Body of pancreas (tissue), 4 donors: ENCODE measurements at regions not wholly inside any gene's neighbourhood (a gene's known extent, or its start where the extent isn't known, plus 50 kb on each side); places are given as distances from the start of the nearest gene placed in this dataset.

Experiments
- ATAC-seq: fragments of 150-250 bp; one replicate; pipeline ENCODE4 v1.9.1; 2016
- DNase-seq, 4 donors: peaks; one replicate each; pipeline ENCODE4 v3.0.0-alpha.2; 2019
- H3K27ac ChIP-seq, 4 donors: fragments of 200-600 bp; sonication (generic); 1 replicate in 3 of 4; 2 replicates in 1 of 4; pipeline versions ENCODE4 v1.5.1 to v1.6.1; 2016 to 2019; ENCODE audit warnings: mild to moderate bottlenecking in 1 of 4, mixed read lengths in 1 of 4, moderate library complexity in 1 of 4
- H3K27me3 ChIP-seq, 2 donors: fragments of 200-600 bp; sonication (generic); one replicate each; pipeline ENCODE4 v1.6.0; 2016; ENCODE audit warnings: mild to moderate bottlenecking in 1 of 2
- H3K36me3 ChIP-seq, 2 donors: fragments of 200-600 bp; sonication (generic); replicated peaks in 1 of 2; 2 replicates each; pipeline ENCODE4 v1.5.1; 2016; ENCODE audit warnings: low read depth in 2 of 2; ENCODE audit not compliant: insufficient read depth in 1 of 2
- H3K4me1 ChIP-seq: fragments of 200-600 bp; sonication (generic); one replicate; pipeline ENCODE4 v1.6.0; 2016
- H3K4me3 ChIP-seq, 2 donors: fragments of 200-600 bp; sonication (generic); 1 replicate in 1 of 2; 2 replicates in 1 of 2; pipeline ENCODE4 v1.5.1; 2016 to 2019
- H3K9me3 ChIP-seq, 3 donors: fragments of 200-600 bp; sonication (generic); 1 replicate in 2 of 3; 2 replicates in 1 of 3; pipeline ENCODE4 v1.5.1; 2016
- CTCF ChIP-seq, 7 experiments: fragments of 450-650 bp in 4 of 7; fragments of 200-600 bp in 3 of 7; sonication (generic) in 3 of 7; IDR thresholded peaks; one replicate each; pipeline ENCODE4 v1.5.1; 2016 to 2019; ENCODE audit warnings: antibody characterized with exemption in 7 of 7
- POLR2A ChIP-seq, 3 donors: fragments of 450-650 bp; IDR thresholded peaks; one replicate each; pipeline ENCODE4 v1.6.1; 2016; ENCODE audit warnings: antibody characterized with exemption in 3 of 3, mild to moderate bottlenecking in 2 of 3
- WGBS, 2 donors: methylation state at CpG; one replicate each; pipeline ENCODE4 v1.1.5; 2017; 5-methylcytosine and 5-hydroxymethylcytosine counted together
- intact Hi-C: fragments of 100-400 bp; cut with DNase I; formaldehyde crosslinking; loops from one replicate; pipeline ENCODE4 v1.15.1; 2023

GRCh38 chr17:51435171-51435552 is 174.8 kb downstream of the UTP18 start:
- no peak overlapping the region for H3K4me3 ChIP-seq
- peaks cover 7% of the 10 kb centered on the region for H3K4me1 ChIP-seq
- no peaks in the 10 kb centered on the region for H3K36me3 ChIP-seq
- intact Hi-C loops: no loop called here
- TF ChIP-seq CTCF (IDR thresholded peaks at IDR 0.05): no peak
- no peak for TF ChIP-seq POLR2A (IDR thresholded peaks at IDR 0.05)
- DNase-seq (no peak), ATAC-seq (no peak)
- no peak overlapping the region for H3K27ac ChIP-seq
- 45 to 46% methylated on average over 3 of the region's 3 CpGs for WGBS, 2 donors
- no peaks in the 10 kb centered on the region for H3K9me3 ChIP-seq
- no peaks in the 10 kb centered on the region for H3K27me3 ChIP-seq

- ATAC-seq: peak; percentile 83
- no peaks in the 10 kb centered on the region for H3K9me3 ChIP-seq
- TF ChIP-seq POLR2A (IDR thresholded peaks at IDR 0.05): no peak
- TF ChIP-seq CTCF (IDR thresholded peaks at IDR 0.05): peak; percentile 12 to 62 (median 47)
- H3K27me3 ChIP-seq: no peaks in the 10 kb centered on the region
- H3K4me3 ChIP-seq: no peak overlapping the region
- peak; percentile 77 to 89 (median 82) for DNase-seq
- H3K36me3 ChIP-seq: no peaks in the 10 kb centered on the region
- intact Hi-C loops: no loop called here
- no peak overlapping the region for H3K27ac ChIP-seq
- 9 to 19% methylated on average over 4 to 5 of the region's 5 CpGs for WGBS, 2 donors
- peaks cover 7% of the 10 kb centered on the region for H3K4me1 ChIP-seq
Measured at GRCh38 chr17:51435641-51436091, 175.3 kb downstream of the UTP18 start.

GRCh38 chr17:51439395-51440229 is 179.3 kb downstream of the UTP18 start:
- Histone ChIP-seq H3K27ac (no peak overlapping the region), H3K4me1 (peaks cover 7% of the 10 kb centered on the region), H3K27me3 (no peaks in the 10 kb centered on the region), H3K4me3 (no peak overlapping the region), H3K36me3 (no peaks in the 10 kb centered on the region), H3K9me3 (no peaks in the 10 kb centered on the region)
- ATAC-seq: no peak
- intact Hi-C loops: no loop called here
- 59 to 65% methylated on average over 8 of the region's 8 CpGs for WGBS, 2 donors
- TF ChIP-seq POLR2A (IDR thresholded peaks at IDR 0.05): no peak
- no peak for TF ChIP-seq CTCF (IDR thresholded peaks at IDR 0.05)
- DNase-seq: no peak

GRCh38 chr17:51441431-51441830 is 181.1 kb downstream of the UTP18 start:
- intact Hi-C loops: no loop called here

More at GRCh38 chr17:51441431-51441830, 181.1 kb downstream of the UTP18 start:
- H3K36me3 ChIP-seq: no peaks in the 10 kb centered on the region
- no peaks in the 10 kb centered on the region for H3K27me3 ChIP-seq
- H3K4me3 ChIP-seq: no peak overlapping the region
- no peak overlapping the region for H3K27ac ChIP-seq
- H3K4me1 ChIP-seq: peaks cover 2% of the 10 kb centered on the region
- WGBS, 2 donors: 80 to 86% methylated on average over 1 of the region's 1 CpG
- ATAC-seq (no peak), DNase-seq (no peak)
- no peak for TF ChIP-seq CTCF (IDR thresholded peaks at IDR 0.05)
- no peak for TF ChIP-seq POLR2A (IDR thresholded peaks at IDR 0.05)
- H3K9me3 ChIP-seq: no peaks in the 10 kb centered on the region
